H9 (cell line): ENCODE measurements at regions not wholly inside any gene's neighbourhood (a gene's known extent, or its start where the extent isn't known, plus 50 kb on each side); places are given as distances from the start of the nearest gene placed in this dataset.

Source experiments
- DNase-seq: peaks from one replicate; pipeline ENCODE4 v3.0.0-alpha.2; 2017
- H2AFZ ChIP-seq: one replicate; pipeline ENCODE4 v1.6.1; 2013; ENCODE audit warnings: mild to moderate bottlenecking, low read length, control low read depth, moderate library complexity
- H2AK5ac ChIP-seq: 2 replicates; pipeline ENCODE4 v1.6.1; 2013; ENCODE audit warnings: low read length, control low read depth, mixed read lengths; ENCODE audit not compliant: insufficient read length
- H2BK120ac ChIP-seq: one replicate; pipeline ENCODE4 v1.6.1; 2013; ENCODE audit warnings: low read depth, mild to moderate bottlenecking, low read length, control low read depth, inconsistent platforms; ENCODE audit not compliant: poor library complexity, severe bottlenecking
- H2BK12ac ChIP-seq: 2 replicates; pipeline ENCODE4 v1.6.1; 2013; ENCODE audit warnings: low read length, control low read depth, mixed read lengths, low read depth; ENCODE audit not compliant: insufficient read length
- H2BK15ac ChIP-seq: 2 replicates; pipeline ENCODE4 v1.6.1; 2013; ENCODE audit warnings: low read depth, low read length, control low read depth
- H2BK20ac ChIP-seq: one replicate; pipeline ENCODE4 v1.6.1; 2013; ENCODE audit warnings: low read depth, mild to moderate bottlenecking, low read length, control low read depth, inconsistent platforms; ENCODE audit not compliant: poor library complexity, severe bottlenecking
- H2BK5ac ChIP-seq: 2 replicates; pipeline ENCODE4 v1.6.1; 2013; ENCODE audit warnings: low read length, control low read depth, mixed read lengths; ENCODE audit not compliant: insufficient read length
- H3K14ac ChIP-seq: 2 replicates; pipeline ENCODE4 v1.6.1; 2013; ENCODE audit warnings: low read length, control low read depth; ENCODE audit not compliant: insufficient read depth
- H3K18ac ChIP-seq: 2 replicates; pipeline ENCODE4 v1.6.1; 2013; ENCODE audit warnings: low read depth, mild to moderate bottlenecking, mixed read lengths, low read length, control low read depth; ENCODE audit not compliant: insufficient read length
- H3K23ac ChIP-seq: 2 replicates; pipeline ENCODE4 v1.6.1; 2013; ENCODE audit warnings: low read length, control low read depth, mixed read lengths, low read depth; ENCODE audit not compliant: insufficient read length
- H3K23me2 ChIP-seq: 2 replicates; pipeline ENCODE4 v1.6.1; 2013; ENCODE audit warnings: low read depth, mild to moderate bottlenecking, mixed read lengths, low read length, control low read depth; ENCODE audit not compliant: insufficient read length, poor library complexity, severe bottlenecking
- H3K27ac ChIP-seq: 2 replicates; pipeline ENCODE4 v1.5.1; 2013; ENCODE audit warnings: low read length, control low read depth, mixed read lengths, low read depth; ENCODE audit not compliant: insufficient read length
- H3K27me3 ChIP-seq: 2 replicates; pipeline ENCODE4 v1.6.1; 2013; ENCODE audit warnings: low read length, control low read depth, inconsistent platforms; ENCODE audit not compliant: insufficient read depth
- H3K4ac ChIP-seq: 2 replicates; pipeline ENCODE4 v1.6.1; 2013; ENCODE audit warnings: low read depth, mild to moderate bottlenecking, control low read depth, inconsistent platforms, low read length, moderate library complexity
- H3K4me1 ChIP-seq: 2 replicates; pipeline ENCODE4 v1.6.1; 2013; ENCODE audit warnings: low read length, control low read depth, inconsistent platforms; ENCODE audit not compliant: insufficient read depth
- H3K4me2 ChIP-seq: 2 replicates; pipeline ENCODE4 v1.6.1; 2013; ENCODE audit warnings: low read length, control low read depth, mixed read lengths; ENCODE audit not compliant: insufficient read length, insufficient read depth
- H3K56ac ChIP-seq: 2 replicates; pipeline ENCODE4 v1.6.1; 2013; ENCODE audit warnings: low read depth, mild to moderate bottlenecking, mixed read lengths, low read length, control low read depth; ENCODE audit not compliant: insufficient read length
- H3K79me1 ChIP-seq: 2 replicates; pipeline ENCODE4 v1.6.1; 2013; ENCODE audit warnings: low read depth, mild to moderate bottlenecking, moderate library complexity, low read length, control low read depth, inconsistent platforms; ENCODE audit not compliant: insufficient read depth, poor library complexity, severe bottlenecking
- H3K79me2 ChIP-seq: 2 replicates; pipeline ENCODE4 v1.6.1; 2013; ENCODE audit warnings: low read length, control low read depth, inconsistent platforms; ENCODE audit not compliant: insufficient read depth
- H3K9ac ChIP-seq: 2 replicates; pipeline ENCODE4 v1.6.1; 2013; ENCODE audit warnings: low read length, control low read depth, mixed read lengths; ENCODE audit not compliant: insufficient read length; ENCODE audit errors: extremely low read depth
- H3K9me3 ChIP-seq: one replicate; pipeline ENCODE4 v1.6.1; 2013; ENCODE audit warnings: low read depth, low read length, inconsistent platforms; ENCODE audit not compliant: control insufficient read depth
- H3T11ph ChIP-seq: one replicate; pipeline ENCODE4 v1.6.1; 2013; ENCODE audit warnings: mild to moderate bottlenecking, low read length, control low read depth, inconsistent platforms
- H4K20me1 ChIP-seq: one replicate; pipeline ENCODE4 v1.6.1; 2013; ENCODE audit not compliant: control insufficient read depth, insufficient read length, insufficient read depth
- H4K5ac ChIP-seq: 2 replicates; pipeline ENCODE4 v1.6.1; 2013; ENCODE audit warnings: low read depth, mild to moderate bottlenecking, mixed read lengths, low read length, control low read depth; ENCODE audit not compliant: insufficient read length
- H4K8ac ChIP-seq: replicated peaks from 2 replicates; pipeline ENCODE4 v1.6.1; 2013; ENCODE audit warnings: low read length, control low read depth, mixed read lengths, low read depth; ENCODE audit not compliant: insufficient read length
- H4K91ac ChIP-seq: 2 replicates; pipeline ENCODE4 v1.6.1; 2013; ENCODE audit warnings: low read depth, mild to moderate bottlenecking, moderate library complexity, mixed read lengths, low read length, control low read depth; ENCODE audit not compliant: insufficient read length
- H3K27ac Mint-ChIP-seq, 3 experiments: 2 replicates in 2 of 3; 3 replicates in 1 of 3; pipeline ENCODE4 v1.8.0; 2020 to 2021; ENCODE audit warnings: mixed read lengths in 3 of 3, mild to moderate bottlenecking in 1 of 3, moderate library complexity in 1 of 3
- H3K27me3 Mint-ChIP-seq: 2 replicates; pipeline ENCODE4 v1.8.0; 2021; ENCODE audit warnings: low read depth, mild to moderate bottlenecking, moderate library complexity, mixed read lengths
- H3K36me3 Mint-ChIP-seq, 3 experiments: 2 replicates in 2 of 3; 3 replicates in 1 of 3; pipeline ENCODE4 v1.8.0; 2020 to 2021; ENCODE audit warnings: low read depth in 3 of 3, mixed read lengths in 3 of 3; ENCODE audit not compliant: insufficient read depth in 1 of 3
- H3K4me1 Mint-ChIP-seq, 2 experiments: 2 replicates each; pipeline ENCODE4 v1.8.0; 2020; ENCODE audit warnings: mixed read lengths in 2 of 2
- H3K4me3 Mint-ChIP-seq, 2 experiments: 2 replicates in 1 of 2; 3 replicates in 1 of 2; pipeline ENCODE4 v1.8.0; 2020 to 2021; ENCODE audit warnings: mild to moderate bottlenecking in 2 of 2, mixed read lengths in 2 of 2, moderate library complexity in 1 of 2
- H3K9me3 Mint-ChIP-seq, 2 experiments: 2 replicates in 1 of 2; 3 replicates in 1 of 2; pipeline ENCODE4 v1.8.0; 2020; ENCODE audit warnings: mild to moderate bottlenecking in 2 of 2, mixed read lengths in 2 of 2, moderate library complexity in 1 of 2
- WGBS: extraction: QIAGEN DNeasy Blood & Tissue Kit; methylation state at CpG from one replicate; pipeline ENCODE4 v1.1.7; 2013; ENCODE audit warnings: missing lambda C conversion rate, low lambda C conversion rate, mixed read lengths; ENCODE audit not compliant: insufficient read length; ENCODE audit errors: extremely low coverage; 5-methylcytosine and 5-hydroxymethylcytosine counted together
- TF ChIP-seq, protein P1 (sequence below): fragments of 200-600 bp; sonication (generic); conservative IDR thresholded peaks from 3 replicates; pipeline ENCODE4 v1.8.0; 2021; ENCODE audit warnings: antibody characterized with exemption, mild to moderate bottlenecking

DNA sequence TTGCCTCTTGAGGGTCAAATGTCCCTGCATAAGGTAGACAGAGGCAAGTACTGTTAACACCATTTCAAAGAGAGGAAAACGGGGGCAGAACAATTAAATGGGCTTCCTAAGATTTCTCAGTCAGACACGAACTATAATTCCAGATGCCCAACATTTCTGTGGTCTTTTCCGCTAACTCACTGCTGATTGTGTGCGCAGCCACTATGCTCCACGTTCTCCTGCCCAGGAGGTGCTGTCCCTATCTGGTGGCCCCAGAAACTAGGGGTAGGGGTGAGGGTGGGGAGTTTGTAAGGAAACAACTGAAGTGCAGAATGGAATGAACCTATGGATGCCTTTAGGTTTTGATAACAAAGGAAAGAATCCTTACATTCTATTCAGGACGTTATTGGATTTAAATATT lies 86.1 kb upstream of the BACH2 start:
- H3K27me3 Mint-ChIP-seq: no peaks in the 10 kb centered on the region
- peak overlapping the region; percentile 11 for H3K18ac ChIP-seq
- no peaks in the 10 kb centered on the region for H3K79me2 ChIP-seq
- H3K27me3 ChIP-seq: no peaks in the 10 kb centered on the region
- no peaks in the 10 kb centered on the region for H3K9me3 Mint-ChIP-seq
- H3K36me3 Mint-ChIP-seq: no peaks in the 10 kb centered on the region
- H2BK20ac ChIP-seq: no peak overlapping the region
- no peak overlapping the region for H3K27ac ChIP-seq
- no peak overlapping the region for H4K91ac ChIP-seq
- H3K4me3 Mint-ChIP-seq: no peak overlapping the region
- no peak overlapping the region for H2AFZ ChIP-seq
- H3K4me2 ChIP-seq: no peak overlapping the region
- no peak for DNase-seq
- H2BK15ac ChIP-seq: no peak overlapping the region
- no peak overlapping the region for H2BK12ac ChIP-seq
- no peak overlapping the region for H2BK5ac ChIP-seq
- no peaks in the 10 kb centered on the region for H3K79me1 ChIP-seq
- no peak overlapping the region for H3K14ac ChIP-seq
- H3K56ac ChIP-seq: no peak overlapping the region
- no peak overlapping the region for H3T11ph ChIP-seq
- no CpG with 5 or more reads among the region's 6 CpGs for WGBS
- no peak overlapping the region for H2AK5ac ChIP-seq
- peaks cover 8% of the 10 kb centered on the region; the same call in 1 of the 2 replicates for H3K4me1 ChIP-seq
- no peak overlapping the region for H3K9ac ChIP-seq
- no peaks in the 10 kb centered on the region for H3K23me2 ChIP-seq
- H4K5ac ChIP-seq: no peak overlapping the region
- no peaks in the 10 kb centered on the region for H3K9me3 ChIP-seq
- H4K20me1 ChIP-seq: no peaks in the 10 kb centered on the region
- H3K4ac ChIP-seq: no peak overlapping the region
- no peak overlapping the region for H2BK120ac ChIP-seq
- H3K23ac ChIP-seq: no peak overlapping the region
- H4K8ac ChIP-seq: no peak overlapping the region
- H3K4me1 Mint-ChIP-seq: peaks cover 47 to 49% of the 10 kb centered on the region in 2 experiments
- H3K27ac Mint-ChIP-seq: no peak overlapping the region
- TF ChIP-seq, protein P1, sequence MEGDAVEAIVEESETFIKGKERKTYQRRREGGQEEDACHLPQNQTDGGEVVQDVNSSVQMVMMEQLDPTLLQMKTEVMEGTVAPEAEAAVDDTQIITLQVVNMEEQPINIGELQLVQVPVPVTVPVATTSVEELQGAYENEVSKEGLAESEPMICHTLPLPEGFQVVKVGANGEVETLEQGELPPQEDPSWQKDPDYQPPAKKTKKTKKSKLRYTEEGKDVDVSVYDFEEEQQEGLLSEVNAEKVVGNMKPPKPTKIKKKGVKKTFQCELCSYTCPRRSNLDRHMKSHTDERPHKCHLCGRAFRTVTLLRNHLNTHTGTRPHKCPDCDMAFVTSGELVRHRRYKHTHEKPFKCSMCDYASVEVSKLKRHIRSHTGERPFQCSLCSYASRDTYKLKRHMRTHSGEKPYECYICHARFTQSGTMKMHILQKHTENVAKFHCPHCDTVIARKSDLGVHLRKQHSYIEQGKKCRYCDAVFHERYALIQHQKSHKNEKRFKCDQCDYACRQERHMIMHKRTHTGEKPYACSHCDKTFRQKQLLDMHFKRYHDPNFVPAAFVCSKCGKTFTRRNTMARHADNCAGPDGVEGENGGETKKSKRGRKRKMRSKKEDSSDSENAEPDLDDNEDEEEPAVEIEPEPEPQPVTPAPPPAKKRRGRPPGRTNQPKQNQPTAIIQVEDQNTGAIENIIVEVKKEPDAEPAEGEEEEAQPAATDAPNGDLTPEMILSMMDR: no peak
